SK-N-SH treated with all-trans-retinoic acid at 6 μM for 48 hours (cell line): ENCODE measurements at regions not wholly inside any gene's neighbourhood (a gene's known extent, or its start where the extent isn't known, plus 50 kb on each side); places are given as distances from the start of the nearest gene placed in this dataset.

Experiments
- ATAC-seq: fragments of 200-7000 bp; cut with Tn5 transposase; 3 replicates; pipeline ENCODE4 v1.9.1; 2020; ENCODE audit warnings: mild to moderate bottlenecking, moderate library complexity
- ARNTL ChIP-seq: fragments of 450-650 bp; formaldehyde crosslinking; IDR thresholded peaks from 2 replicates; pipeline ENCODE4 v1.5.0; 2020; ENCODE audit warnings: low read depth, mild to moderate bottlenecking, moderate library complexity, borderline replicate concordance
- BACH2 ChIP-seq: fragments of 250-450 bp; sonication (Bioruptor Pico); IDR thresholded peaks from 2 replicates; pipeline ENCODE4 v1.9.0; 2021; ENCODE audit warnings: mild to moderate bottlenecking, borderline replicate concordance
- CSDC2 ChIP-seq: fragments of 250-450 bp; sonication (Bioruptor Pico); IDR thresholded peaks from 2 replicates; pipeline ENCODE4 v1.5.0; 2020; ENCODE audit warnings: mild to moderate bottlenecking, moderate library complexity
- ESRRG ChIP-seq: fragments of 250-450 bp; sonication (Bioruptor Pico); IDR thresholded peaks from 2 replicates; pipeline ENCODE4 v1.6.1; 2021; ENCODE audit warnings: mild to moderate bottlenecking
- GLIS3 ChIP-seq: fragments of 250-450 bp; sonication (Bioruptor Pico); IDR thresholded peaks from 2 replicates; pipeline ENCODE4 v1.5.0; 2020; ENCODE audit warnings: mild to moderate bottlenecking, moderate library complexity
- ISL1 ChIP-seq: fragments of 250-450 bp; sonication (Bioruptor Pico); IDR thresholded peaks from 2 replicates; pipeline ENCODE4 v2.1.2; 2022; ENCODE audit warnings: mild to moderate bottlenecking, moderate library complexity
- OSR1 ChIP-seq: fragments of 250-450 bp; sonication (Bioruptor Pico); IDR thresholded peaks from 2 replicates; pipeline ENCODE4 v1.8.0; 2022; ENCODE audit warnings: moderate library complexity, mild to moderate bottlenecking, inconsistent platforms
- PPARA ChIP-seq: fragments of 250-450 bp; sonication (Bioruptor Pico); IDR thresholded peaks from 2 replicates; pipeline ENCODE4 v1.5.0; 2020; ENCODE audit warnings: mild to moderate bottlenecking, borderline replicate concordance
- SNAI2 ChIP-seq: fragments of 250-450 bp; sonication (Bioruptor Pico); IDR thresholded peaks from 2 replicates; pipeline ENCODE4 v1.5.0; 2020; ENCODE audit warnings: mild to moderate bottlenecking, moderate library complexity
- TCF4 ChIP-seq: fragments of 250-450 bp; sonication (Bioruptor Pico); IDR thresholded peaks from 2 replicates; pipeline ENCODE4 v1.8.0; 2021; ENCODE audit warnings: mild to moderate bottlenecking, moderate library complexity, borderline replicate concordance
- TOX ChIP-seq: fragments of 250-450 bp; sonication (Bioruptor Pico); IDR thresholded peaks from 2 replicates; pipeline ENCODE4 v1.8.0; 2021; ENCODE audit warnings: mild to moderate bottlenecking, moderate library complexity, borderline replicate concordance
- TSHZ2 ChIP-seq: fragments of 250-450 bp; sonication (Bioruptor Pico); IDR thresholded peaks from 2 replicates; pipeline ENCODE4 v1.5.0; 2020; ENCODE audit warnings: mild to moderate bottlenecking, moderate library complexity
- ZC3H10 ChIP-seq: fragments of 250-450 bp; sonication (Bioruptor Pico); IDR thresholded peaks from 2 replicates; pipeline ENCODE4 v1.5.1; 2021; ENCODE audit warnings: mild to moderate bottlenecking, moderate library complexity
- ZFP3 ChIP-seq: fragments of 250-450 bp; sonication (Bioruptor Pico); IDR thresholded peaks from 2 replicates; pipeline ENCODE4 v1.5.0; 2020; ENCODE audit warnings: mild to moderate bottlenecking, moderate library complexity
- ZNF565 ChIP-seq: fragments of 450-650 bp; formaldehyde crosslinking; conservative IDR thresholded peaks from 2 replicates; pipeline ENCODE4 v1.5.0; 2020; ENCODE audit warnings: low read depth, mild to moderate bottlenecking, moderate library complexity
- ZNF70 ChIP-seq: fragments of 450-650 bp; formaldehyde crosslinking; IDR thresholded peaks from 2 replicates; pipeline ENCODE4 v1.5.0; 2020; ENCODE audit warnings: mild to moderate bottlenecking, moderate library complexity
- TF ChIP-seq, protein P1 (sequence below): fragments of 250-450 bp; sonication (Bioruptor Pico); IDR thresholded peaks from 2 replicates; pipeline ENCODE4 v1.5.1; 2020; ENCODE audit warnings: low read depth, mild to moderate bottlenecking, moderate library complexity
- TF ChIP-seq, protein P2 (sequence below): fragments of 250-450 bp; sonication (Bioruptor Pico); IDR thresholded peaks from 2 replicates; pipeline ENCODE4 v1.8.0; 2020; ENCODE audit warnings: mild to moderate bottlenecking, moderate library complexity, borderline replicate concordance
- TF ChIP-seq, protein P3 (sequence below): fragments of 250-450 bp; sonication (Bioruptor Pico); IDR thresholded peaks from 2 replicates; pipeline ENCODE4 v1.8.0; 2021; ENCODE audit warnings: low read depth, mild to moderate bottlenecking, moderate library complexity, borderline replicate concordance

- no peak for TF ChIP-seq TSHZ2 (CRISPR knock-in tag)
- no peak for TF ChIP-seq ISL1 (CRISPR knock-in tag)
- TF ChIP-seq TCF4, result no peak
- no peak for TF ChIP-seq ZNF565 (CRISPR knock-in tag)
- no peak for TF ChIP-seq TOX
- TF ChIP-seq ZC3H10, result no peak
- no peak for TF ChIP-seq SNAI2 (CRISPR knock-in tag)
These were observed 321.7 kb downstream of the SEC16B start (continued) for GRCh38 chr1:177648138-177648537.

DNA sequence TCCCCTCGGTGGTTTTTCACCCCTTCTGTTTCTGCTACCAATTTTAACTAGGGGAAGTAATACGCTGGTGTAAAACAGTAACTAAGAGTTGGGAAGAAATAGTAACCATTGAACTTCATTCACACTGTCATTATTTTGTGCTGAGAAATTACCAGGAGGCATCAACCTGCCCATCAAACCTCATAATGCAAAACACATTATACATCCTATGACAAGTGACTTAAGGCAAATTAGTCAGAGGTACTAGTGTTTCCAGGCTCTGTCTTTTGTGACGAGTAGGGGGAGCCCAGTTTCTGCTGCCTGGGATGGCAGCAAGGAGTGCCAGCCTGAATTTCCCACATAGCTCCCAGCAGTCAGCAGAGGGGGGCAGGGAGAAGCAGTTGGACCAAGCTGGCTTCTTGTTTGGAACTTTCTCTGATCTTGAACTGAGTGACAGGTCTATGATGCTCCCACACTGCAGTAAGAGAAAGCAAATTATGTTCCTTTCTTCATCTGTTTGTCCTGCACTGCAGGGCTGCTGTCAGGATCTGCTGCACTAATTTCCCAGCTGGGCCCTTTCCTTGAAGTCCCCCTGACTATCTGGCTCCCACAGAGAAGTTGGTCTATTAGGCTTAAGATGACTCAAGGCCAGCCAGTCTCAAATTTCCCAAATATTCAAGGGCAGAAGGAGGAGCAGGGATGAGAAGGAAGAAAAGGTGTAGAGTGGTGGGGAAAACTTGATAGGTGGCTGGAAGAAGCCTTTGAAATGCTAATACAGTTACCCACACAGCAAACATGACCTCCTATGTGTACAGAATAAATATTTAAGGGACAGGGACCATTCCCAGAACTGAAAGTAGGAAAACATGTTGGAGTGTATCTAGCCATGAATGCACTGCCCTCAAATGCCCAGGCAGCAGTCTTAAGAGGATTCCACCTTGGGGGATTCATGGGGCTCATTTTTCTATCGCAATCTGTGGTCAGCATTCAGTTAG lies 322.8 kb downstream of the SEC16B start:
- no peak for ATAC-seq
- no peak for TF ChIP-seq ISL1 (CRISPR knock-in tag)
- no peak for TF ChIP-seq OSR1 (CRISPR knock-in tag)
- TF ChIP-seq, protein P1, sequence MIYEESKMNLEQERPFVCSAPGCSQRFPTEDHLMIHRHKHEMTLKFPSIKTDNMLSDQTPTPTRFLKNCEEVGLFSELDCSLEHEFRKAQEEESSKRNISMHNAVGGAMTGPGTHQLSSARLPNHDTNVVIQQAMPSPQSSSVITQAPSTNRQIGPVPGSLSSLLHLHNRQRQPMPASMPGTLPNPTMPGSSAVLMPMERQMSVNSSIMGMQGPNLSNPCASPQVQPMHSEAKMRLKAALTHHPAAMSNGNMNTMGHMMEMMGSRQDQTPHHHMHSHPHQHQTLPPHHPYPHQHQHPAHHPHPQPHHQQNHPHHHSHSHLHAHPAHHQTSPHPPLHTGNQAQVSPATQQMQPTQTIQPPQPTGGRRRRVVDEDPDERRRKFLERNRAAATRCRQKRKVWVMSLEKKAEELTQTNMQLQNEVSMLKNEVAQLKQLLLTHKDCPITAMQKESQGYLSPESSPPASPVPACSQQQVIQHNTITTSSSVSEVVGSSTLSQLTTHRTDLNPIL, result no peak
- no peak for TF ChIP-seq ARNTL
- TF ChIP-seq, protein P2, sequence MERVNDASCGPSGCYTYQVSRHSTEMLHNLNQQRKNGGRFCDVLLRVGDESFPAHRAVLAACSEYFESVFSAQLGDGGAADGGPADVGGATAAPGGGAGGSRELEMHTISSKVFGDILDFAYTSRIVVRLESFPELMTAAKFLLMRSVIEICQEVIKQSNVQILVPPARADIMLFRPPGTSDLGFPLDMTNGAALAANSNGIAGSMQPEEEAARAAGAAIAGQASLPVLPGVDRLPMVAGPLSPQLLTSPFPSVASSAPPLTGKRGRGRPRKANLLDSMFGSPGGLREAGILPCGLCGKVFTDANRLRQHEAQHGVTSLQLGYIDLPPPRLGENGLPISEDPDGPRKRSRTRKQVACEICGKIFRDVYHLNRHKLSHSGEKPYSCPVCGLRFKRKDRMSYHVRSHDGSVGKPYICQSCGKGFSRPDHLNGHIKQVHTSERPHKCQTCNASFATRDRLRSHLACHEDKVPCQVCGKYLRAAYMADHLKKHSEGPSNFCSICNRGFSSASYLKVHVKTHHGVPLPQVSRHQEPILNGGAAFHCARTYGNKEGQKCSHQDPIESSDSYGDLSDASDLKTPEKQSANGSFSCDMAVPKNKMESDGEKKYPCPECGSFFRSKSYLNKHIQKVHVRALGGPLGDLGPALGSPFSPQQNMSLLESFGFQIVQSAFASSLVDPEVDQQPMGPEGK (CRISPR knock-in tag), result no peak
- TF ChIP-seq ZNF565 (CRISPR knock-in tag), result no peak
- TF ChIP-seq PPARA (CRISPR knock-in tag), result no peak
- no peak for TF ChIP-seq BACH2
- TF ChIP-seq ZC3H10, result no peak
- TF ChIP-seq, protein P3, sequence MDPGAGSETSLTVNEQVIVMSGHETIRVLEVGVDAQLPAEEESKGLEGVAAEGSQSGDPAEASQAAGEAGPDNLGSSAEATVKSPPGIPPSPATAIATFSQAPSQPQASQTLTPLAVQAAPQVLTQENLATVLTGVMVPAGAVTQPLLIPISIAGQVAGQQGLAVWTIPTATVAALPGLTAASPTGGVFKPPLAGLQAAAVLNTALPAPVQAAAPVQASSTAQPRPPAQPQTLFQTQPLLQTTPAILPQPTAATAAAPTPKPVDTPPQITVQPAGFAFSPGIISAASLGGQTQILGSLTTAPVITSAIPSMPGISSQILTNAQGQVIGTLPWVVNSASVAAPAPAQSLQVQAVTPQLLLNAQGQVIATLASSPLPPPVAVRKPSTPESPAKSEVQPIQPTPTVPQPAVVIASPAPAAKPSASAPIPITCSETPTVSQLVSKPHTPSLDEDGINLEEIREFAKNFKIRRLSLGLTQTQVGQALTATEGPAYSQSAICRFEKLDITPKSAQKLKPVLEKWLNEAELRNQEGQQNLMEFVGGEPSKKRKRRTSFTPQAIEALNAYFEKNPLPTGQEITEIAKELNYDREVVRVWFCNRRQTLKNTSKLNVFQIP (CRISPR knock-in tag), result no peak
- TF ChIP-seq ZNF70 (CRISPR knock-in tag), result no peak
- no peak for TF ChIP-seq TSHZ2 (CRISPR knock-in tag)
- TF ChIP-seq TOX, result no peak

GRCh38 chr1:177645491-177646190 lies 324.2 kb downstream of the SEC16B start:
- TF ChIP-seq OSR1 (CRISPR knock-in tag) (no peak), ZNF565 (CRISPR knock-in tag) (no peak), TCF4 (no peak), PPARA (CRISPR knock-in tag) (no peak), ARNTL (no peak), GLIS3 (no peak), CSDC2 (CRISPR knock-in tag) (no peak), SNAI2 (CRISPR knock-in tag) (no peak), ESRRG (CRISPR knock-in tag) (no peak), ZFP3 (CRISPR knock-in tag) (no peak), TOX (no peak)
- TF ChIP-seq, protein P3 (CRISPR knock-in tag), result no peak
- no peak for ATAC-seq
